Memory B cell (primary cell): ENCODE measurements at regions not wholly inside any gene's neighbourhood (a gene's known extent, or its start where the extent isn't known, plus 50 kb on each side); places are given as distances from the start of the nearest gene placed in this dataset.

Source experiments
- ATAC-seq: fragments of 150-1000 bp; cut with Tn5 transposase; 2 replicates; pipeline ENCODE4 v1.10.0; 2021; ENCODE audit warnings: low read depth, mild to moderate bottlenecking, moderate library complexity
- DNase-seq, 2 donors: peaks; one replicate each; pipeline ENCODE4 v3.0.0; 2022; ENCODE audit warnings: low spot score in 2 of 2
- H3K27ac Mint-ChIP-seq: one replicate; pipeline ENCODE4 v1.8.0; 2022; ENCODE audit warnings: mild to moderate bottlenecking, moderate library complexity, mixed read lengths
- H3K27me3 Mint-ChIP-seq: one replicate; pipeline ENCODE4 v1.8.0; 2022; ENCODE audit warnings: mixed read lengths
- H3K36me3 Mint-ChIP-seq: one replicate; pipeline ENCODE4 v1.8.0; 2022; ENCODE audit warnings: mild to moderate bottlenecking, mixed read lengths
- H3K4me1 Mint-ChIP-seq: one replicate; pipeline ENCODE4 v1.8.0; 2022; ENCODE audit warnings: mixed read lengths
- H3K4me3 Mint-ChIP-seq: one replicate; pipeline ENCODE4 v1.8.0; 2022; ENCODE audit warnings: mild to moderate bottlenecking, moderate library complexity, mixed read lengths
- H3K9me3 Mint-ChIP-seq: one replicate; pipeline ENCODE4 v1.8.0; 2022; ENCODE audit warnings: mixed read lengths

DNA sequence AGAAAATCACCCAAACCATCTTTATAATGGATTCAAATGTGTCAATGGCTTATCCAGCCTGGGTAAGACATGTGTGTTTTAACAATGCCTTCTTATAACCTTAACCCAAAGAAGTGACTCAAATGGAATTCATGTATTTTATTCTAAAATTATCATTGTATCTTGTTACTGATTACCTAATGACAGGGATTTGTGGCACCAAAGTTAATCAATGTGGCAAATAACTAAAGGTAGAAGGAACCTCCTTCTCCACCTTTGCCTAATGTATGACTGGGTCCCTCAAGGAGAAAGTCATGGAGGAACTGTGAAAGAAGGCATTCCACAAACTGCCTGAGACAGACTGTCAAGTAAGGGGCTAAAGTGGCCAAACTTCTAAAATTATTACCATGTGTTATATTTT, 84.4 kb upstream of the ITGA1 start:
- H3K27ac Mint-ChIP-seq = no peak overlapping the region
- no peak overlapping the region for H3K4me3 Mint-ChIP-seq
- ATAC-seq = no peak
- no peaks in the 10 kb centered on the region for H3K4me1 Mint-ChIP-seq
- no peaks in the 10 kb centered on the region for H3K36me3 Mint-ChIP-seq
- DNase-seq = no peak
- H3K27me3 Mint-ChIP-seq = peaks cover 2% of the 10 kb centered on the region
- H3K9me3 Mint-ChIP-seq = no peaks in the 10 kb centered on the region

- no peaks in the 10 kb centered on the region for H3K4me1 Mint-ChIP-seq
- ATAC-seq (no peak), DNase-seq (no peak)
- H3K9me3 Mint-ChIP-seq = no peaks in the 10 kb centered on the region
- no peak overlapping the region for H3K4me3 Mint-ChIP-seq
- no peaks in the 10 kb centered on the region for H3K36me3 Mint-ChIP-seq
- peaks cover 2% of the 10 kb centered on the region for H3K27me3 Mint-ChIP-seq
- no peak overlapping the region for H3K27ac Mint-ChIP-seq
Observed at GRCh38 chr5:52705720-52706119, 82.0 kb upstream of the ITGA1 start.

GRCh38 chr5:52706775-52707174, 80.9 kb upstream of the ITGA1 start:
- Mint-ChIP-seq H3K36me3 (no peaks in the 10 kb centered on the region), H3K4me1 (no peaks in the 10 kb centered on the region), H3K4me3 (no peak overlapping the region), H3K27me3 (peaks cover 4% of the 10 kb centered on the region), H3K9me3 (no peaks in the 10 kb centered on the region), H3K27ac (no peak overlapping the region)
- ATAC-seq (no peak), DNase-seq (no peak)

DNA sequence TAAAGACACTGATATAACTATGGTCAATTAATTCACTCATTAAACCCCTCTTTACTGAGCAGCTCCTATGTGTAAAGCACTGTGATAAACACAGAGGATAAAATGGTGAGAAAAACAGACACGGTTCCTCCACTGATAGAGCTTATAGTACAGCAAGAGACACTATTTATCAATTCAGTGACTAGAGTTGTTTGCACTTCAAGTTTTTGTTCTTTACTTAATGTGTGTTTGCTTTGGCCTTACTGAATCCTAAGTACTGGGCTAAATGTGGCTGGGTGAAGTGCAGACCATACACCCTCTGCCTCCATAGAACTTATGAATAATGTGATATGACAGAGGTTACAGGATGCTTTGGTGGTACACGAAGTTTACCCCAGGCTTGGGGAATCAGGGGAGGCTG, 80.1 kb upstream of the ITGA1 start:
- no peak for ATAC-seq
- H3K27ac Mint-ChIP-seq = no peak overlapping the region
- H3K9me3 Mint-ChIP-seq = no peaks in the 10 kb centered on the region
- H3K36me3 Mint-ChIP-seq = no peaks in the 10 kb centered on the region
- no peak overlapping the region for H3K4me3 Mint-ChIP-seq
- peaks cover 4% of the 10 kb centered on the region for H3K27me3 Mint-ChIP-seq
- no peaks in the 10 kb centered on the region for H3K4me1 Mint-ChIP-seq
- no peak for DNase-seq

GRCh38 chr5:52708463-52708862, 79.3 kb upstream of the ITGA1 start:
- no peak overlapping the region for H3K27ac Mint-ChIP-seq
- DNase-seq (no peak), ATAC-seq (no peak)
- no peaks in the 10 kb centered on the region for H3K36me3 Mint-ChIP-seq
- H3K9me3 Mint-ChIP-seq = no peaks in the 10 kb centered on the region
- no peaks in the 10 kb centered on the region for H3K4me1 Mint-ChIP-seq
- peaks cover 3% of the 10 kb centered on the region for H3K27me3 Mint-ChIP-seq
- no peak overlapping the region for H3K4me3 Mint-ChIP-seq

GRCh38 chr5:52709167-52709925, 78.4 kb upstream of the ITGA1 start:
- peaks cover 3% of the 10 kb centered on the region for H3K27me3 Mint-ChIP-seq
- ATAC-seq (no peak), DNase-seq (no peak)
- no peaks in the 10 kb centered on the region for H3K36me3 Mint-ChIP-seq
- H3K4me1 Mint-ChIP-seq = no peaks in the 10 kb centered on the region
- no peak overlapping the region for H3K27ac Mint-ChIP-seq
- no peak overlapping the region for H3K4me3 Mint-ChIP-seq
- H3K9me3 Mint-ChIP-seq = no peaks in the 10 kb centered on the region

DNA sequence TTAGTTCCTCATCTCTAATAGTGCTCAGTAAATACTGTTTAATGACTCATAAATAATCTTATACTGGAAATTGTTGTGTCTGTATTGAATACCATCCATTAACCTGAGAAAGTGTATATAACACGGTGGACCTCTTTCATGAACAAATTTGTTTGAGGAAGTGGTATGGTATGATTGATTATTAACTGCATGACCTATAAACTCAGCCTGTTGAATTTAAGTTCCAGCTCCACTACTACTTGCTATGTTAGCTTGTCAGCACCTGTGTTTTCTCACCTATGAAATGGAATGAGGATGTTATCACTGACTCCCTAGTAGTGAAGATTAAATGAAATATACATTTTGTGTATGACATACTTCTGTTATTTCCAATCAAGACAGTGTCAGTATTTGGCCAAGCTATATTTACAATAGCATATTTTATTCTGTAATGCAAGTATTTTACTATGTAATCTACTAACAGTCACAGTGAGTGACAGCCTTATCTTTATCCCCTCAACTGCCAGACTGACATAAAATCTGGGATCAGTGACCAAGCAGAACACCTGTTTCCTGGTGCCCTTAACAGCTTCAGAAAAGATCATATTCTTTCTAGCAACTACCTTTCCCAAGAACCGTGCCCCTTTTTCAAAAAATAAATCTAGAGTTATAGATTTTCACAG, 77.3 kb upstream of the ITGA1 start:
- no peaks in the 10 kb centered on the region for H3K9me3 Mint-ChIP-seq
- H3K27ac Mint-ChIP-seq = no peak overlapping the region
- H3K4me1 Mint-ChIP-seq = no peaks in the 10 kb centered on the region
- H3K27me3 Mint-ChIP-seq = peaks cover 3% of the 10 kb centered on the region
- H3K36me3 Mint-ChIP-seq = no peaks in the 10 kb centered on the region
- no peak for DNase-seq
- ATAC-seq = no peak
- H3K4me3 Mint-ChIP-seq = no peak overlapping the region

GRCh38 chr5:52710972-52711596, 76.6 kb upstream of the ITGA1 start:
- Mint-ChIP-seq H3K27ac (no peak overlapping the region), H3K9me3 (no peaks in the 10 kb centered on the region), H3K27me3 (peaks cover 3% of the 10 kb centered on the region), H3K4me3 (no peak overlapping the region), H3K36me3 (no peaks in the 10 kb centered on the region), H3K4me1 (no peaks in the 10 kb centered on the region)
- no peak for ATAC-seq
- no peak for DNase-seq

- H3K4me1 Mint-ChIP-seq = no peaks in the 10 kb centered on the region
- H3K36me3 Mint-ChIP-seq = no peaks in the 10 kb centered on the region
- no peak overlapping the region for H3K27ac Mint-ChIP-seq
- ATAC-seq = no peak
- DNase-seq = no peak
- H3K9me3 Mint-ChIP-seq = no peaks in the 10 kb centered on the region
- H3K4me3 Mint-ChIP-seq = no peak overlapping the region
- H3K27me3 Mint-ChIP-seq = peaks cover 3% of the 10 kb centered on the region
Observed at GRCh38 chr5:52712354-52712753, 75.4 kb upstream of the ITGA1 start.

DNA sequence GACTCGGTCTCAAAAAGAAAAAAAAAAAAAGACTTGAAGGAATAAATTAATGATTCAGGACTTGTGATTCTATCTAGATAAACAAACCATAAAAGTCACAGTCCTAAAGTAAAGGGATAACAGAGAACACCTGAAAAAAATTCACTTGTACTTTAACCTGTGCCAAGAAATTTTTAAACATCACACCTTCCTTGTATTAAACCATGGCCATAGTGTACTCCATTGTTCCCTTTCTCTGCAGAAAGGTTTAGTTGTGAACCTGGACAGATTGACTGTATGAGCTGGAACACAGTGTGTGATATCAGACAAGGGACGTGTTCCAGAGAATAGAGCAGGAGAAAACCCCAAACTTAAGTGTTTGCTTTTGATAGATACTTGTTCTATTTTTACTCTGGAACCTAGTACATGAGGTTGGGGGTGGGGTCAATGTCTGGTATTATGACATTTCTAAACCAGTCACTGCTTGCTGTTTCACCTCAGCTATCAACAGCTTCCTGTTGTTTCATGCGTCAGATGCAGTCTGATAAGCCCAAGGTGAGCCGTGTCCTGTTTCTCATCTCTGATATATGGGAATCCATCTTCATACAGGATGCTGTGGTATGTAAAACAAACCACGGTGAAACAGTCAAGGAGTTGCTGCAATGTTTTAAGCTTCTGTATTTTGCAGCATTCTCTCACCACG, 62.5 kb upstream of the ITGA1 start:
- Mint-ChIP-seq H3K4me3 (no peak overlapping the region), H3K27me3 (peaks cover 2% of the 10 kb centered on the region), H3K36me3 (no peaks in the 10 kb centered on the region), H3K27ac (no peak overlapping the region), H3K4me1 (no peaks in the 10 kb centered on the region), H3K9me3 (peaks cover 2% of the 10 kb centered on the region)
- ATAC-seq (no peak), DNase-seq (no peak)

DNA sequence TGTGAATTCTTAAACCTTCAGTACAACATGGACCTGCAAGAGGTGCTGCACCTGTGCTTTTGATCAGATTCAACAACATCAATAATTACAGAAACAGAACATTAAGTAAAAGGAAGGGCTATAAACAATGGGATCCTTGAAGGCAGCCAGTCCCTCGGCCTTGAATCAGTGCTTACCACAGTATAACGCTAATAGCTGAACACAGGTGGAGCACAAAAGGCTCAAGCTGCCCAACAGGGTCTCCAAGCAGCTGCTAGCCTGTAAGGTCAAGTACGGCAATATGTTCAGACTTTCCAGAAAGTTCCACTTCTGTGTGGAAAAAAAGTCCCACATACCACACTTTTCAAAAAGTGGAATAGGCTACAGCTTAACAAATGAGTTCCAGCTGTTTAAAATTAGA, 61.9 kb upstream of the ITGA1 start:
- ATAC-seq (no peak), DNase-seq (no peak)
- no peak overlapping the region for H3K27ac Mint-ChIP-seq
- no peaks in the 10 kb centered on the region for H3K36me3 Mint-ChIP-seq
- H3K27me3 Mint-ChIP-seq = no peaks in the 10 kb centered on the region
- H3K4me1 Mint-ChIP-seq = no peaks in the 10 kb centered on the region
- no peak overlapping the region for H3K4me3 Mint-ChIP-seq
- H3K9me3 Mint-ChIP-seq = no peaks in the 10 kb centered on the region

DNA sequence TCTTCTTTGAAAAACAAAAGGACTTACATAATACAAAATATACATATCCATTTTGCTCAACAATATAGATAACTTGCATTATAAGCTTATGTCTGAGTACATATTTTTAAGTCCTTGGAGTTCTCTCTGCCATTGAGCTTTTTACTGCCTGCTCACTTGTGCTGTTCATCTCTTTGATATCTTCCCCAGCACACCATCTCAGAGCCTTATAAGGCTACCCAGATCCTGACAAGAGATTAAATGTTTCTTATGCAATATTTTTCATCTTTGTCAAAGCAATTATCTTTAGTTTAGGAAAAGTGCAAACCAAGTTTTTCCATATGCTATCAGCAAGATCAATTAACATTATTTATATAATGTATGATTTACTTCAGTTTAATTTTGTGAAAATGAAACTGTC, 60.7 kb upstream of the ITGA1 start:
- Mint-ChIP-seq H3K27me3 (no peaks in the 10 kb centered on the region), H3K9me3 (no peaks in the 10 kb centered on the region), H3K4me1 (no peaks in the 10 kb centered on the region), H3K4me3 (no peak overlapping the region), H3K36me3 (no peaks in the 10 kb centered on the region), H3K27ac (no peak overlapping the region)
- no peak for DNase-seq
- no peak for ATAC-seq

DNA sequence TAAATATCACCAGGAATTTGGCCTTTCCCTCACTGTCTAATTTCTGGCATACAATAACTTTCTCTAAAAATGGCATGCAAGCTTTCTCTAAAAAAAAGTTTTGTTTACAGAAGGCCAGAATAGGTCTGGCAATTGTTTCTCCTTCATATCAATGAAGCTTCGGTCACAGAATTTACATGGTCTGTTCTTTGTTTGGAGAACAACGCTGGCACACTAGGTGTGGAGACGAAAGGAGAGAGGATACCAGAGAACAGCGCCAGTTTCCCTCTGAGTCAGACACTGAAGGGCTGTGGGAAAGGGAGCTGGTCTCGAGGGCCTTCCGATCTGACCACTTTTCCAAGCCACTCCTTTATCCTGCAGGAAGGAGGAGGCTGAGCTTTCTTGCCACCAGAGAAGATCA, 60.1 kb upstream of the ITGA1 start:
- no peak for DNase-seq
- H3K27ac Mint-ChIP-seq = no peak overlapping the region
- no peak for ATAC-seq
- H3K27me3 Mint-ChIP-seq = no peaks in the 10 kb centered on the region
- no peak overlapping the region for H3K4me3 Mint-ChIP-seq
- no peaks in the 10 kb centered on the region for H3K36me3 Mint-ChIP-seq
- H3K9me3 Mint-ChIP-seq = no peaks in the 10 kb centered on the region
- H3K4me1 Mint-ChIP-seq = no peaks in the 10 kb centered on the region

DNA sequence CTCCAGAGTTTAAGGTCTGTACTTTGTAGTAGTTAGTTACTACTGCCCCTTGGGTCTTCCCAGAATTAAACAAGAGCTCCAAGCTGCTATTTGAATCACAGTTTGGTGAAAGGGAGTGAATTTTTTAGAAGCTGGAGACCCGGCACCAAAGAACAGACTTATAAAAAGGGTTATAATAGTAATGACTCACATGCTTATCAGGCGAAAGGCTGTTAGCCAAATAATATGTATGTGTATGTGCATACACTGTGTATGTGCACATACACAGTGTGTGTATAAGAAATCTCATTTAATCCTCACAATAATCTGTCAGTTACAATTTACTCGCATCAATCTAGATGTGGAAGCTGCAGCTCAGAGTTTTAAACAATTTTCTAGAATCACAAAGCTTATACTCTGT, 59.5 kb upstream of the ITGA1 start:
- no peaks in the 10 kb centered on the region for H3K9me3 Mint-ChIP-seq
- DNase-seq (no peak), ATAC-seq (no peak)
- H3K4me1 Mint-ChIP-seq = no peaks in the 10 kb centered on the region
- no peaks in the 10 kb centered on the region for H3K36me3 Mint-ChIP-seq
- H3K27me3 Mint-ChIP-seq = no peaks in the 10 kb centered on the region
- H3K4me3 Mint-ChIP-seq = no peak overlapping the region
- no peak overlapping the region for H3K27ac Mint-ChIP-seq
